GM19468 (cell line): ENCODE measurements at regions not wholly inside any gene's neighbourhood (a gene's known extent, or its start where the extent isn't known, plus 50 kb on each side); places are given as distances from the start of the nearest gene placed in this dataset.

Experiments
- ATAC-seq: cut with Tn5 transposase; IDR thresholded peaks from one replicate; pipeline ENCODE4 v1.9.1; 2021; ENCODE audit warnings: mild to moderate bottlenecking, moderate library complexity, moderate number of reproducible peaks; ENCODE audit not compliant: unreplicated experiment; ENCODE audit errors: extremely low read depth

GRCh38 chr1:37265786-37266667 lies 208.4 kb upstream of the ZC3H12A start:
- no peak for ATAC-seq

DNA sequence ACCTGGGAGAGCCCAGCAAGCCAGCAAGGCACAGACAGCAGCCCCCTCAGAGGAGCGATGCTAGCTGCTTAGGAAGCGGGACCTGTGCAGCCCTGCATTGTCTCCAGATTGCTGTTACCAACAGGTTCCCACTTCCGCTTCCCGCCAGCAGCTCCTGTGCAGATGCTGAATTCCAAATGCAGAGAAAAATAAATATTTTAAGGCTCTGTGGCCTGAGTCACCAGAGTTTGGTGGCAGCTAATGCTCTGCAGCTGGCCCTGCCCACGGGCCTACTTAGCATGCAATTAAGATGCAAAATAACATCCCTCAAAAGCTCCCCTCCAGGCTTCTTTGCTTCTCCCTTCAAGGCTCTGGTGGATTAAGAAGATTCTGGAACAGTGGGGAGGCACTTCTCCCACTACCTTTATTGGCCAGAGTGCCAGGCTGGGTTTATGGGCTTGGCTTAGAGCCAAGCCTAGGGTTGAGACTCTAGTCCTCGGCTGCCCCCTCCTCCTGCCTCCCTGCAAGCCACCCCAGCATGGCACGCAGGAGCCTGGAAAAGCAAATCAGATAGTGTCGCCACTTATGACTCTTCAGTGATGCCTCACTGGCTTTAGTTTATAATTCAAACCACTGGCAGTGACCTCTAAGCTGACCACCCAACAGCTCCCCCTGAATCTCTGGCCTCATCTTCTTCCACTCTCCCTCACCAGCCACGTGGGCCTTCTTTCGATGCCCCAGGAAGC lies 207.1 kb upstream of the ZC3H12A start:
- ATAC-seq, result no peak

- ATAC-seq, result no peak
Observed at GRCh38 chr1:37270639-37271038, 203.7 kb upstream of the ZC3H12A start.

DNA sequence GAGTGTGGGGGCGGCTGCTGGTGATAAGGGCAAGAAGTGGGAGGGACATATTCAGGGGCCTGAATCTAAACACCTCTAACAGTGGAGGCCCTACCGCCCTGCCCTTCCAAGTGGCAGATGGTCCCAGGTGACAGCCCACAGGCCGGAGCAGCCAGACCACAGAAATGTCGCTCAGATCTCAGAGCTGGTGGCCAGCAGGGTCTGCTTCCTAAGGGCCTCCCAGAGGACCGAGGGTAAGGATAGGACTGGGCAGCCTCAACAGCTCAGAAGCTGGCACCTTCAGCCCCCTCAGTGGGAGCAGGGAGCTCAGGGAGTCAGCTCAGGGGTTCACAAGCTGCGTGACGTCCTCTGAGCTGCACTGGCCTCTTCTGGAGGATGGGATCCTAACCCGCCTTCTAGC lies 201.8 kb upstream of the ZC3H12A start:
- ATAC-seq, result no peak

DNA sequence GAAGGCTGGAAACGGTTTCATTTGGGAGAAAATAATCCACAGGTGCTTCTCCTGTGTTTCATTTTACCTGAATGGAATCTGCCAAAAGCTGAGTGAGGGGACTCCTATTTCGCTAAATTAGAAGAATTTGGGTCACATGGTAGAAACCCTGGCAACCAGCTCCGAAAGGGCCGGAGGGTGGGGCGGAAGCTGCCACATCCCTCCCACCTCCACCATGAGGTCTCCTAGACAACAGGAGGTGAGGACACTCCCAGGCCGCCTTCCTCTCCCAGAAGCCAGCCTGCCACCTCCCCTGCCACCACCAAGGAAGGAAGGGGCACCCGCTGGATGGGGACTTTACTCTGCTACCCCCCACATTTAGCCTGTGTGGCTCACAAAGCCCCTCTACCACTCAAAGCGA lies 199.9 kb upstream of the ZC3H12A start:
- ATAC-seq, result no peak

DNA sequence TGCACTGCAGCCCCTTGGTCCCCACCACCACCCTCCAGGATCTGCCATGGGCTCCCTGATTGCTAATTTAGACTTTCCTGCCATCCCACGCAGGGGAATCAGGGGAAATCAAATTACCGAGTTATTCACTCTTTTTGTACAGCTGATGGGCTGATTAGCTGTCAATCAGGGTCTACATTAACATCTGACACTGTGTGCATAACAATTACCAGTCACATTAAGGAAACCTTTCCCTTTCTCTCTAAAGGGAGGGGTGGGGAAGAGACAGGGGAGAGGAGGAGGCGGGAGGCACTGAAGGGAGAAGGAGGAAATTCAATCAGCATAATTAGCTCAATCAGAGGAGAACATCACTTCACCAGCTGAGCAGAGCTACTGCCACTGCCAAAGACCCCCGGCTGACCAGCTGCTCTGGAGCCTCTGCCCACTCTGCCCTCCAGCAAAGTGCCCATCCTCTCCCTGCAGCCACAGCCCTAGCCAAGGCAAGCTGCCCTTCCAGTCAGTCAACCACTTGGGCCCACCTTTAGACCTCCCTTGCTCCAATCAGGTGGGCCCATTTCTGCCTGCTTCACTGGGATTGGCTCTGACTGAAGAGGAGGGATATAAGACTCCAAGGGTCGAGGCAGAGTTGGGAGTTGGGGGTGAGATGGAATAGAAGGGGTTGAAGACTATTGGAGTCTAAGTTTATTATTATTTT lies 199.3 kb upstream of the ZC3H12A start:
- ATAC-seq, result no peak

DNA sequence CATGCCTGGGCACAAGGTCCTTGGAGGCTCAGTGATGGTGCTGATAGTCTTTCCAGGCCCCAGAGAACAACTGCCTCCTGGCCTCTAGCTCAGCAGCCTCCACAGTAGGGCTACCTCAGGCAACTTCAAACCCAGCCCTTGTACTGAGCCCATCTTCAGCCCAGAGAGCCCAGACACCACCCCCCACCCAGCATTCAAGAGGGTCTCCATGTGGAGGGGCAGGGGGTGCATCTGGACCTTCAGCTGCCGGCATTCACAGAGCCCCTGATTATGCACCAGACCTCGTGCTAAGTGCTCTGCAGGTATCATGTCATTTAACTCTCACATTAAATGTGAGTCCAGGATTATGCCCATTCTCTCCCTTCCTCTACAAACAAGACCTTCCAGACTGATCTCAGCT lies 197.0 kb upstream of the ZC3H12A start:
- ATAC-seq, result no peak

GRCh38 chr1:37281354-37281753 lies 193.0 kb upstream of the ZC3H12A start:
- ATAC-seq, result no peak

GRCh38 chr1:37282764-37283163 lies 191.6 kb upstream of the ZC3H12A start:
- no peak for ATAC-seq

DNA sequence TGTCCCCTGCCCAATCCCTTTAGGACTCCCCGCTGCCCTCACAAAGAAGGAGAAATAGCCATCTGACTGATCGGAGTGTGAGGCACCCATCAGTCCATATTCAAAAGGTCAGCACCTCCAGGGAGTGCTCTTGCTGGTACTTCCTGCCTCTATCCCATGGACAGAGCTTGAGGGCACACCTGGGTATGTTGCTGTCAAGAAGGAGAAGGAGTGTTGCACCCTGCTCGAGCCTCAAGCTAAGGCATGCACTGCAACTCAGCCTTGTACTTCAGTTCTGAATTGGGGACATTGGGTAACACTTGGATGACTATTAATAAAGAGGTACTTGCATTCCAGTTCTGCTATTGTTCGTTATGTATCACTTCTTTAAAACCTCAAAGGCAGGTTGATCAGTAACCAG lies 190.3 kb upstream of the ZC3H12A start:
- no peak for ATAC-seq

DNA sequence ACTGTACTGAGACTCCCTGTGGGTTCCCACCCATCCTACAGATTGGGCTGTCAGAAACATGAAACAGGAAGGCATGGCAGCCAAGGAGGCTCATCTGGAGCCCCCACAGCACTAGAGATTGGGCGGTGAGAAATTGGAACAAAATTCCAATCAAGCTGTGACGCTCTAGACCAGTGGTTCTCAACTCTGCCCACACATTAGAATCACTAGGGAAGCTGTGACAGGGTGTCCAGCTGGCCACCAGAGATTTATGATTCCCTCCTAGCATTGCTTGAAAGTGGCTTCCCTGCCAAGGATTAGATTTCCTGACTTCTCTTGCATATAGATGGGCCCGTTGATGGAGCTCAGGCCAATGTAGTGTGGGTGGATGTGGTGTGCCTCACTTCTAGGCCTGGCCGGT lies 187.5 kb upstream of the ZC3H12A start:
- no peak for ATAC-seq

DNA sequence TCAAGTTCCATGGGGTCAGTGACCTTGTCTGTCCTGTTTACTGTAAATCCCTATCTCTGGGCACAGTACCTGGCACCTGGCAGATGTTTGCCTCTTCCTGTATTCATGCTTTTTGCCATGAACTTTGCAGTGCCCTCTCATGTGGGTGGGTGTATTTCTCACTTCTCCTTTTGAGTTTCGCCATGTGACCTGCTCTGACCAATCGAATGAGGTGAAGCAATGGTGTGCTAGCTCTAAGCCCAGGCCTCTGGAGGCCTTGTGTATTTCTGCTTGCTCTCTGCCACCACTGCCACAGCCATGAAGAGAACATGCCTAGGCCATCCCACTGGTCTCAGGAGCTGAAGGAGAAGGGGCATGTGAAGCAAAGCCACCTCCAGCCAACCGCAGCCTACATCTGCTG lies 185.5 kb upstream of the ZC3H12A start:
- ATAC-seq, result peak; percentile 94

DNA sequence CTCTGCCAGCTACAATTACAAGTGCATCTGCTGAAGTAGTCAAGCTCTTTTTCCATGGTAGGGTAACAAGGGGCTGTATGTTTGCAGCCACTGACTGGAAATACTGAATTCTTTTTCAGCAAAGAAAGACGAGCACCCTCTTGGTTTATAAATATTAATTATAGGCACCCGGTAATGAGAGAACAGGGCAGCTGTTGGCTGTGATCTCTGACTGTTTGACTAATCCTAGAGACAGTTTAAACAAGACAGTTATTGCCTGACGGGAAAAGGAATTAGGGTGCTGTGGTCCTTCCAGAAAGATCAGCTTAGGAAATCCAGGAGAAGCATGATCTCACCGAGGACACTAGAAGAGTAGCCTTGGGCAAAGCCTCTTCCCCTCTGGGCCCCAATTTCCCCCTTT lies 183.7 kb upstream of the ZC3H12A start:
- ATAC-seq, result no peak

DNA sequence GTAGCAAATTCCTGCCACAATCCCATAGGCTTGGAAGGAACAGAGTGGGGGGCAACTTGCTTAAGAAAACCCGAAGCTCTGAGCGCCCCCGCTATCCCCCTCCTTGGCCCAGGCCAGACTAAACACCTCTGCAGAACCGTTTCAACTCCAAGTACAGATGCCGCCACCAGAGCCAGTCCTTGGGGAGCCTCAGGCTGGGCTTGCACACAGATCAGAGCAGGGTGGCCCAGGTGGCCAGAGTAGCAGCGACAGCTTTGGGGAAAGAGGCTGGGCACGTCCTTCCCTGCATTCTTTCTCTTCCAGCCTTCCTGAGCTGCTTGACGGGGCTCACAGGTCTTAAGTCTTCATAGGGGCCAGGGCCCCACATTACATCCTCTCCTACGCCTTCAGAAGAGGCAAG lies 181.6 kb upstream of the ZC3H12A start:
- ATAC-seq, result no peak

GRCh38 chr1:37294096-37294495 lies 180.3 kb upstream of the ZC3H12A start:
- no peak for ATAC-seq

DNA sequence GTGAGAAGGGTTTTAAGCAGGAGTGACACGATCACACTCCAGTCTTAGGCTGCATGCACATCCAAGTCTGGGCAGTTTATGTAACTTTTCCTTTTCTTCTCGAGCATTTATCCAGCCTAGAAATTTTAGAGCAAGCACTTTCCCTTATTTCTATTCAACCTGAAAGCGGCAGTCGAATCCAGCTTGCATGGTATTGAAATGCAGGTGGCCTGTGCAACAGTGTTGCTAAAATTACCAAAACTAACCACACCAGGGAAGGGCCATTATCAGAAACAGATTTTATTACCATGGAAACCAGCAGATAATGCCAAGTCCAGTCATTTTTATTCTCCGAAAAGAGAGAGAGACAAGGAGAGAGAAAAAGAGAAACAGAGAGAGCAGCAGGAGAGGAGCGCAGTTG lies 179.9 kb upstream of the ZC3H12A start:
- no peak for ATAC-seq

- no peak for ATAC-seq
Observed at GRCh38 chr1:37298769-37299168, 175.6 kb upstream of the ZC3H12A start.

DNA sequence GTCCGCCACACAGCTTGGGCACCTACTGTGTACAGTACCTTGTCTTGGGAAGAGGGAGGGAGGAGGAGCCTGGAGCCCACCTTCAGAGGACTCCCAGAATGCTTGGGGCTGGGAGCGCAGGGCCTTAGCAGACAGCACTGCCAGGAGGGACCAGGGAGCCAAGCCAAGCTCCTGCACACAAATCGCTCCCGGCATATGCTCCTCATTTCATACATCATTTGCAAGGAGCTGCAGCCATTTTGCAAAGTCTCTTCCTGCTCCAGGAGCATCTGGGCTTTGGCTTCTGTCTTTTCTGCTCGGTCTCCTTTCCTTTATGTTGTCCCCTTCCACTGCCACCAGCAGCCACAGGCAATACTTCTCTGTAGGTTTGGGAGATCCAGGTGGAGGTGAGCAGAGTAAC lies 175.2 kb upstream of the ZC3H12A start:
- ATAC-seq, result no peak

GRCh38 chr1:37303884-37304574 lies 170.4 kb upstream of the ZC3H12A start:
- ATAC-seq, result no peak

GRCh38 chr1:37305108-37305507 lies 169.3 kb upstream of the ZC3H12A start:
- no peak for ATAC-seq
